Activated CD8-positive, alpha-beta memory T cell treated with anti-CD3 and anti-CD28 coated beads for 1 hour (primary cell): ENCODE measurements at regions not wholly inside any gene's neighbourhood (a gene's known extent, or its start where the extent isn't known, plus 50 kb on each side); places are given as distances from the start of the nearest gene placed in this dataset.
A peak's percentile ranks its signal among the peaks of the same experiment; 100 is the strongest.
"Not testable (repeated sequence)": the region's sequence is repeated elsewhere in the genome, so short reads cannot be mapped to it uniquely, and the experiment has no call there.

Source experiments
- DNase-seq, 2 donors: peaks; one replicate each; pipeline ENCODE4 v3.0.0-alpha.2; 2020; ENCODE audit warnings: low read depth in 1 of 2; ENCODE audit errors: extremely low read depth in 1 of 2

- DNase-seq: no peak
Measured at GRCh38 chr6:168915242-168915641, 338.4 kb downstream of the THBS2 start.

- no peak for DNase-seq
Measured at GRCh38 chr6:168913866-168914469, 339.7 kb downstream of the THBS2 start.

DNA sequence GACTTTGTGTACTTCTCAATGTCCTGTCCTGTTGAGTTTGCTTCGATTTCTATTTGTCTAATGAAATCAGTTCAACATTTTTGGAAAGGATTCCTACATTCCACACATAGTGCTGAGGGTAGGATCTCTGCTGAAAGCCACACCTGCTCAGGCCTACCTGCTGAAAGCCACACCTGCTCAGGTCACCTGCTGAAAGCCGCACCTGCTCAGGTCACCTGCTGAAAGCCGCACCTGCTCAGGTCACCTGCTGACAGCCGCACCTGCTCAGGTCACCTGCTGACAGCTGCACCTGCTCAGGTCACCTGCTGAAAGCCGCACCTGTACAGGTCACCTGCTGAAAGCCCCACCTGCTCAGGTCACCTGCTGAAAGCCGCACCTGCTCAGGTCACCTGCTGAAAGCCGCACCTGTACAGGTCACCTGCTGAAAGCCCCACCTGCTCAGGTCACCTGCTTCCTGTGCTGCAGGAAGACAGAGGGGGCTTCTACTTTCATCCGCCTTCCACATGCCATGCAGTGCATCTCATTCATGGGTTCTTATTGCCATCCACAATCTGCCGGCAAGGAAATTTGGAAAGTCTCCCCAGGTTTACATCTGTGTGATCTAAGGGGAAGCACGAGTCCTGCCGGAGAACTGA, 340.3 kb downstream of the THBS2 start:
- DNase-seq: not testable (repeated sequence)

DNA sequence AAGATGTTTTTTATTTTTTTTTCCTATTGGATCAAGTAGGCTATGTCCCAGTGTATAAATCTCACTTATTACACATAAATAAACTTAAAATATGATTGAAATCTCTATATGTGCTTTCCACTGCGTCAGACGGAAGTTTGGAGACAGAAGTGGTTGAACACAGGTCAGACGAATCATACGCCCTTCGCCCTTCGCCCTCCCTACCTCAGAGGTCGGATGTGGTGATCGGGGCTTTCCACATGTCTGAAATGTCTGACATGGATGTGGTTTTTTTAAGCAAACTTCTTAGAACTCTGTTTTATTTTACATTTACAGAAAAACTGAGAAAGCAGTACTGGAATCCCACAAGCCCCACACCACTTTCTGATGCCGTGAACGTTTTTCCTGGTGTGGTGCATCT, 344.4 kb downstream of the THBS2 start:
- DNase-seq: no peak

GRCh38 chr6:168908887-168909286, 344.8 kb downstream of the THBS2 start:
- DNase-seq: no peak

DNA sequence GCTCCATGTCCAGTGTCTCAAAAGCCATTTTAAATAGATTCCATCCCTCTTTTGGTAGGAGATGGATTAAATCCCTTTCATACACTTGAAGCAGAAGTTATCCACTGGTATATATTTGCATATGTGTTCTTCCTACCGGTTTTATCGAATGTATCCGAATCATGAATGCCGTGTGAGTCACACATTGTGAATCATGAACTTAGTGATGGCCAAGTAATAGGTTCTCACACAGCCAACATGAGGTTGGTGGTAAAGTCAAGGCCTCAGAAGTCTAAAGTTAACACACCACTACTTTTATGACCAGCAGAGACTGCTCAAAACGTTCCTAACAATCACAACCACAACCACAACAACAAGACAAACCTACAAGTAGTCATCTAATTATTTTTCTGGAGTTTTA, 345.5 kb downstream of the THBS2 start:
- DNase-seq: no peak

- DNase-seq: no peak
Measured at GRCh38 chr6:168906391-168906790, 347.3 kb downstream of the THBS2 start.

GRCh38 chr6:168905451-168906090, 348.1 kb downstream of the THBS2 start:
- DNase-seq: no peak

- no peak for DNase-seq
Measured at GRCh38 chr6:168903613-168904345, 349.9 kb downstream of the THBS2 start.

GRCh38 chr6:168902075-168902474, 351.6 kb downstream of the THBS2 start:
- DNase-seq: no peak

DNA sequence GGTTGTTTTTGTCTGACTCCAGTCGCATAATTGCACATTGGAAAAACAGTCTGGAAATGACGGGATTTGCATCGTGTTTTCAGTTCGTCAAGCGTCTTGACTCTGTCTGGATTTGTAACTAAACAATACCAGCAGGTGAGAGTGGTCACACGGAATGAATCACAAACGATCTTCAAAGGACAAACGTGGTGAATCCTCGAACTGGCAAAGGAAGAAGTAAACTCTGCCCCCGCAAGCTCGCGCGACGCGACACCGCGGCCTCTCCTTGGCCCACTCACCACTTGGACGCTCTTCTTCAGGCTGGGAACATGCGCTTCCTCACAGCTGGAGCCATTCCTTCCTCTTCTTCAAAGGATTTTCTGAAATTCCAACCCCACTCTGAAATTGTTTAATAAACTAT, 352.6 kb downstream of the THBS2 start:
- no peak for DNase-seq

DNA sequence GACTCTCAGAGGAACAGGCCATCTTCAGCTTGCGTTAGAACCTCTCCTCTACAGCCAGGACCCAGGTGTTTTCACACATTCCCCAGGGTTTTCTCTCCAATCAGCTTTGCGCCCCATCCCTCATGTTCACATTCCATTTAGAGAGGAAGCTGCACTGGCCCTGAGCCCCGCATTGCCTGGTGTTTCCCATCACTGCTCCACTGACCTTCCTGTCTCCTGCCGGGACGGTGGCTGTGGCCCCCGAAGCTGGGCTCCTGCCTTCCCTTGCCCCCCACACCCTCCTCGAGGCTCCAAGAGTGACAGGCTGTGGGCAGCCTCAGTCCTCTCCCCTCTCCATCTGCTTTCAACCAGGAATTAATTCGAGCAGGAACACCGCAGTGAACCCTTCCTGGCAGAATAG, 357.3 kb downstream of the THBS2 start:
- DNase-seq: no peak

DNA sequence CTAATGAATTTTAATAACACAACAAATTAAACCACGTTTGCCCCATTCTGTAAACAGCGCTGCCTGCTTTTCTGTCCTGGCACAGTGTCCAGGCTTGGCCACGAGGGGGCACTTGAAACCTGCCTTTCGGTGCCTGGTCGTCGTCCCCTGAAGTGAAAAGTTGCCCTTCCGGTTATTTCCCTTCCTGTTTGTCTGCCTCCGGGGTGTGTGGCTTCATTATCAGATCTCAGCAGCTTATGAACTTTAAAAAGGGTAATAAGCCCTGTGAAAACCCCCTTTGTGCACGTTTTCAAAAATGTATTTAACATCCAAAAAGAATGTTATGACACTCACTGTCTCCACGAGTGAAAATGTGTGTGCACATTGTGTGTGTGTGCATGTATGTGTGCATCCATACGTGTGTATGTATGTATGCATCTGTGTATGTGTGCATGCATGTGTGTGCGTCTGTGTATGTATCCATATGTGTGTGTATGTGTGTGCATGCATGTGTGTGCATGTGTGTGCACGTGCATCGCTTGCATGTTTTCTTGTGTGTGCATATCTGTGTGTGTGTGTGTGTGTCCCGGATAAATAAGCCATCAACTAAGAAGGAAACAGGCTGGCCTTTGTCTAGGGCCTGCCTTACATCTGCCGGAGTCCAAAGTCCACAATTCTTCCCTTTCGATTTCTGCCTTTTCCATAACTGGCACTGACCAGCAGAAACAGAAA, 358.4 kb downstream of the THBS2 start:
- peak; percentile 30 to 65 for DNase-seq

GRCh38 chr6:168892031-168892430, 361.6 kb downstream of the THBS2 start:
- DNase-seq: no peak

DNA sequence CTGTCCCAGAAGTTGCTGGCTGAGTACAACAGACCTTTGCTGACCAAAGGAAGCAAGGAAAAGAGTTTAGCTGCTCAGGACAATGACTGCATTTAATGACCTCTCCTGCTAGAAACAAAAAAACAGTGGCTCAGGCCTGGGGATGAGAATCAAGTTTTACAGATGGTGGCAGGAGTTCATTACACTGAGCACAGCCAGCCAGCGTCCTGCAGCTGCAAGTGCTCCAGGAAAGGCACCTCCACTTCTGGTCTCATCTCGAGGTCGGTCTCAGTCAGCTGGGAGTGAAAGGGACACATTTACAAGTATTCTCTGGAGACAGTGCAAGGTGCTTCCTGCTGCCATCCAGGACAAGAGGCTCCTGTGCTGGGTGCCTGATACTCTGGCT, 362.7 kb downstream of the THBS2 start:
- DNase-seq: no peak

DNA sequence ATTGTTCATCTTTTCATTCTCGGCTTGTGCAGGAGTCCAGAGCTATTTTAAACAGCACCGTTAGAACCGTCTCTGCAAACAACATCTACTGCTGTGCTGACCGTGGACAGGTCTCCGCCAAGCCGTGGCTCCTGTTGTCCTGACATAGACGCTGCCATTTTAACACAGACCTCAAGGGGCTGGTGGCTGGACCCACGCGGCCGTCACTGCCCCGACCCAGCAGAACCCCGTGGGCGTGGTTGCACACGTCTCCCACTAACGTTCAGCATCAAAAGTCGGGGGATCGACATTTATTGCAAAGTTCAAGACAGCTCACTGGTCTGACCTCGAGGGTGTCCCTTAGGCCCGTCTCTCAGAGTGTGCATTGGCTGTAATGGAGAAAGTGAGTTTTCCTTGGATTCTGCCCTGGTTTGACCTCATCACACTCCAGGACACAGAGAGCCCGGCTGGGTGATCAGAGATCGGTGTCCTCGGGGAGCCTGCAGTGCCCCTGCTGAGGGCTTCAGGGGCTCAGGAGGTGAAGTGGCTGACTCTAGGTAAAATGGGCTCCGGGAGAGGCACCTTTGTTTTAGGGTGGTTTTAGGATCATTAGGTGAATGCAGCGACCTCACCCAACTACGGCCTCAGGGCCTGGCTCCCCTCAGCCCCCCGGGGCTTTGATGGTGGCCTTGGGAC, 363.2 kb downstream of the THBS2 start:
- DNase-seq: no peak

DNA sequence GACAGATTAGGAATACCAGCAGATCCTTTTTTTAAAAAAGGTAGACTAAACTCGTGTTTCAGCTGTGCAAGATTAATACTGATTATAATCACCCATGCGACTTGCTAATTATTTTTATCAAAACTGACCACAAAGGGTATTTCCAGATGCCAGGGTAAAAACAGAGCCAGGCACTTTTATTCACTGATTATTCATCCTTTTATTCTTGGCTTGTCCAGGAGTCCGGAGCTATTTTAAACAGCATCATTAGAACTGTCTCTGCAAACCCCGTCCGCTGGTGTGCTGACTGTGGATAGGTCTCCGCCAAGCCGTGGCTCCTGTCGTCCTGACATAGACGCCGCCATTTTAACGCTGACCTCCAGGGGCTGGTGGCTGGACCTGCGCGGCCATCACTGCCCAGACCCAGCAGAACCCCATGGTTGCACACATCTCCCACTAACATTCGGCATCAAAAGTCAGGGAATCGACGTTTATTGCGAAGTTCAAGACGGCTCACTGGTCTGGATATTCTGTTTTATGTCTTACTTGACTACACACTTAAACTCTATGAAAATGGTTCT, 364.8 kb downstream of the THBS2 start:
- no peak for DNase-seq

DNA sequence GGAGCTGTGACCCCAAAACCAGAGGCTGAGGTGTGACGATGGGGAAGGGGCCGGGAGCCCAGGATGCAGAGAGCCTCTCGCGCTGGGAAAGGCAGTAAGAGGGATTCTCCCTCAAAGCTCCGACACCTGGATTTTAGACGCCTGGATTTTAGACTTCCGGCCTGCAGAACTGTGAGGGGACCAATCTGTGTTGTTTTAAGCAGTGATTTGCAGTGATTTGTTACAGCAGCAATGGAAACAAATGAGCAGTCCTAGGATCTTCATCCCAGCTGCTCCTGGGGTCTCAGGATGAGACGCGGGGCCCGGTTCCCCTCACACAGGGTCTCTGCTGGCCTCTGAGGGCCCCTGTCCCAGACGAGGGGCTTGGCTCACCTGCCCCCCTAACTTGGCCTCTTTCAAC, 365.5 kb downstream of the THBS2 start:
- no peak for DNase-seq

GRCh38 chr6:168887621-168888020, 366.0 kb downstream of the THBS2 start:
- DNase-seq: no peak

DNA sequence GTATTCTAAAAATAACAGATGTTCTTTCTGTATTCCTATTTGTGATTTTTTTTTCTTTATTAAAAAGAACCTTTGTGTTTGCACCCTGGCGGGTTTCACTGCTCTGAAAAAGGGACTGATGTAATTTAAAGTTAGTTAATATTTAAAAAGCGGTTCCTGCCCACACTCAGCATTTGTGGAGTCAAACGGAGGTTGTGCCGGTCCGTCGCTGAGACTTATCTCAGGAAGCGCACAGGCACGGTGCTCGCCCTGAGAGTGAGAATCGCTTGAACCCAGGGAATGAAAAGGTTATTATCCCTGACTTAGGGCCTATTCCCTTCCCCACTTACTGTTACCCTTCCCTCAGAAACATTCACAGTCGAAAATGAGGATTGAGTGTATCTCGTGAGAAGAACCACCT, 366.7 kb downstream of the THBS2 start:
- DNase-seq: no peak
